T-cell (primary cell): ENCODE measurements at regions not wholly inside any gene's neighbourhood (a gene's known extent, or its start where the extent isn't known, plus 50 kb on each side); places are given as distances from the start of the nearest gene placed in this dataset.

Experiments
- ATAC-seq, 4 experiments: fragments of 200-7000 bp in 3 of 4; fragments of 150-1000 bp in 1 of 4; cut with Tn5 transposase; replicated peaks in 1 of 4; 1 replicate in 3 of 4; 2 replicates in 1 of 4; pipeline ENCODE4 v1.10.0; 2021; ENCODE audit warnings: moderate library complexity in 3 of 4, mild to moderate bottlenecking in 2 of 4, moderate number of reproducible peaks in 1 of 4
- CTCF ChIA-PET, 2 donors: fragments of 300-600 bp; sonication (Branson Sonifier 250); formaldehyde crosslinking; loops; one replicate each; lab custom pipeline; 2022; ENCODE audit warnings: antibody characterized with exemption in 2 of 2; lab: Charles Lee
- POLR2A ChIA-PET, 2 donors: fragments of 300-600 bp; sonication (Branson Sonifier 250); formaldehyde crosslinking; loops; one replicate each; lab custom pipeline; 2022; ENCODE audit warnings: antibody characterized with exemption in 2 of 2; lab: Charles Lee
- DNase-seq, 35 experiments: peaks; one replicate each; pipeline versions ENCODE4 v3.0.0 to v3.0.0-alpha.2; 2013 to 2023
- H3K27ac ChIP-seq: one replicate; pipeline ENCODE4 v1.5.1; 2013; ENCODE audit warnings: low read length
- H3K27me3 ChIP-seq, 2 experiments: replicated peaks in 1 of 2; 1 replicate in 1 of 2; 2 replicates in 1 of 2; pipeline versions ENCODE4 v1.6.1 to v1.7.0; 2013; ENCODE audit warnings: low read length in 1 of 2, mixed read lengths in 1 of 2; ENCODE audit not compliant: control insufficient read depth in 2 of 2, insufficient read depth in 2 of 2; ENCODE audit errors: extremely low read depth in 1 of 2
- H3K36me3 ChIP-seq, 2 donors: 1 replicate in 1 of 2; 2 replicates in 1 of 2; pipeline versions ENCODE4 v1.6.1 to v1.7.0; 2013; ENCODE audit warnings: low read length in 1 of 2; ENCODE audit not compliant: control insufficient read depth in 2 of 2, insufficient read depth in 1 of 2; ENCODE audit errors: extremely low read depth in 1 of 2
- H3K4me1 ChIP-seq, 2 experiments: 1 replicate in 1 of 2; 2 replicates in 1 of 2; pipeline versions ENCODE4 v1.6.1 to v1.7.0; 2013; ENCODE audit warnings: low read length in 2 of 2, mixed read lengths in 1 of 2; ENCODE audit not compliant: insufficient read depth in 2 of 2, control insufficient read depth in 1 of 2; ENCODE audit errors: extremely low read depth in 1 of 2
- H3K4me3 ChIP-seq, 2 donors: 1 replicate in 1 of 2; 2 replicates in 1 of 2; pipeline versions ENCODE4 v1.5.1 to v1.7.0; 2013; ENCODE audit warnings: mild to moderate bottlenecking in 2 of 2, low read length in 1 of 2, moderate library complexity in 1 of 2; ENCODE audit not compliant: control insufficient read depth in 1 of 2; ENCODE audit errors: extremely low read depth in 1 of 2
- H3K9me3 ChIP-seq: 2 replicates; pipeline ENCODE4 v1.7.0; 2013
- H3K27ac Mint-ChIP-seq, 2 donors: one replicate each; pipeline ENCODE4 v1.8.0; 2020 to 2021; ENCODE audit warnings: mild to moderate bottlenecking in 2 of 2, mixed read lengths in 2 of 2
- H3K27me3 Mint-ChIP-seq, 2 donors: one replicate each; pipeline ENCODE4 v1.8.0; 2021 to 2022; ENCODE audit warnings: mixed read lengths in 2 of 2
- H3K36me3 Mint-ChIP-seq: one replicate; pipeline ENCODE4 v1.8.0; 2021; ENCODE audit warnings: mixed read lengths
- H3K4me1 Mint-ChIP-seq, 3 donors: one replicate each; pipeline ENCODE4 v1.8.0; 2020 to 2022; ENCODE audit warnings: mixed read lengths in 3 of 3, mild to moderate bottlenecking in 1 of 3
- H3K4me3 Mint-ChIP-seq, 3 donors: one replicate each; pipeline ENCODE4 v1.8.0; 2020 to 2022; ENCODE audit warnings: mild to moderate bottlenecking in 3 of 3, mixed read lengths in 3 of 3, moderate library complexity in 3 of 3
- H3K9me3 Mint-ChIP-seq, 3 donors: one replicate each; pipeline ENCODE4 v1.8.0; 2020 to 2022; ENCODE audit warnings: mixed read lengths in 3 of 3
- WGBS: methylation state at CpG from one replicate; pipeline ENCODE4 v1.1.5; 2013; ENCODE audit warnings: missing lambda C conversion rate; ENCODE audit not compliant: insufficient coverage; 5-methylcytosine and 5-hydroxymethylcytosine counted together

GRCh38 chr6:92354270-92354829 lies 1065.0 kb downstream of the EPHA7 start:
- Histone ChIP-seq H3K9me3 (no peaks in the 10 kb centered on the region), H3K4me3 (no peak overlapping the region), H3K4me1 (no peaks in the 10 kb centered on the region), H3K27me3 (no peaks in the 10 kb centered on the region), H3K27ac (no peak overlapping the region), H3K36me3 (no peaks in the 10 kb centered on the region)
- Mint-ChIP-seq H3K4me1 (no peaks in the 10 kb centered on the region), H3K9me3 (peaks cover 7 to 17% (median 17%) of the 10 kb centered on the region in 3 donors), H3K4me3 (no peak overlapping the region), H3K27me3 (no peaks in the 10 kb centered on the region), H3K36me3 (no peaks in the 10 kb centered on the region), H3K27ac (no peak overlapping the region)
- ChIA-PET CTCF (no interaction called here), POLR2A (no interaction called here)
- 93% methylated on average over 2 of the region's 2 CpGs for WGBS
- DNase-seq (no peak), ATAC-seq (no peak)

GRCh38 chr6:92352130-92352529 lies 1067.2 kb downstream of the EPHA7 start:
- H3K4me3 Mint-ChIP-seq, result no peak overlapping the region
- POLR2A ChIA-PET, result no interaction called here
- no peaks in the 10 kb centered on the region for H3K4me1 ChIP-seq
- DNase-seq (no peak), ATAC-seq (no peak)
- no peak overlapping the region for H3K27ac ChIP-seq
- H3K27me3 Mint-ChIP-seq, result no peaks in the 10 kb centered on the region
- no peaks in the 10 kb centered on the region for H3K4me1 Mint-ChIP-seq
- no peak overlapping the region for H3K27ac Mint-ChIP-seq
- no peaks in the 10 kb centered on the region for H3K36me3 ChIP-seq
- peaks cover 7 to 17% (median 17%) of the 10 kb centered on the region in 3 donors for H3K9me3 Mint-ChIP-seq
- H3K4me3 ChIP-seq, result no peak overlapping the region
- H3K36me3 Mint-ChIP-seq, result no peaks in the 10 kb centered on the region
- H3K9me3 ChIP-seq, result no peaks in the 10 kb centered on the region
- no peaks in the 10 kb centered on the region for H3K27me3 ChIP-seq
- CTCF ChIA-PET, result no interaction called here
- WGBS, result no CpG with 5 or more reads among the region's 2 CpGs

- H3K4me1 ChIP-seq, result no peaks in the 10 kb centered on the region
- H3K36me3 Mint-ChIP-seq, result no peaks in the 10 kb centered on the region
- no peaks in the 10 kb centered on the region for H3K4me1 Mint-ChIP-seq
- no peaks in the 10 kb centered on the region for H3K27me3 Mint-ChIP-seq
- H3K27ac ChIP-seq, result no peak overlapping the region
- no peaks in the 10 kb centered on the region for H3K9me3 ChIP-seq
- no peak overlapping the region for H3K4me3 Mint-ChIP-seq
- CTCF ChIA-PET, result no interaction called here
- H3K27me3 ChIP-seq, result no peaks in the 10 kb centered on the region
- no CpG with 5 or more reads among the region's 3 CpGs for WGBS
- POLR2A ChIA-PET, result no interaction called here
- no peak overlapping the region for H3K4me3 ChIP-seq
- peaks cover 0 to 4% (median 3%) of the 10 kb centered on the region in 3 donors for H3K9me3 Mint-ChIP-seq
- ATAC-seq (no peak), DNase-seq (no peak)
- no peaks in the 10 kb centered on the region for H3K36me3 ChIP-seq
- H3K27ac Mint-ChIP-seq, result no peak overlapping the region
These were observed 1078.2 kb downstream of the EPHA7 start for GRCh38 chr6:92341201-92341600.

GRCh38 chr6:92339936-92340640 lies 1079.3 kb downstream of the EPHA7 start:
- peaks cover 0 to 4% (median 0%) of the 10 kb centered on the region in 3 donors for H3K9me3 Mint-ChIP-seq
- H3K27ac Mint-ChIP-seq, result no peak overlapping the region
- no peaks in the 10 kb centered on the region for H3K27me3 Mint-ChIP-seq
- H3K36me3 Mint-ChIP-seq, result no peaks in the 10 kb centered on the region
- ATAC-seq (no peak), DNase-seq (no peak)
- Histone ChIP-seq H3K27me3 (no peaks in the 10 kb centered on the region), H3K9me3 (no peaks in the 10 kb centered on the region), H3K36me3 (no peaks in the 10 kb centered on the region), H3K4me1 (no peaks in the 10 kb centered on the region), H3K27ac (no peak overlapping the region), H3K4me3 (no peak overlapping the region)
- no peak overlapping the region for H3K4me3 Mint-ChIP-seq
- POLR2A ChIA-PET, result no interaction called here
- no peaks in the 10 kb centered on the region for H3K4me1 Mint-ChIP-seq
- WGBS, result no CpG with 5 or more reads among the region's 4 CpGs
- CTCF ChIA-PET, result interaction anchor here in 1 of 2 donors (0.6 kb wide), 1 partner anchor 17 kb away, joined by 3 read pairs; no protein-coding TSS in a partner anchor

- Mint-ChIP-seq H3K27me3 (no peaks in the 10 kb centered on the region), H3K27ac (no peak overlapping the region)
- WGBS, result no CpG with 5 or more reads among the region's 2 CpGs
These were observed 1081.8 kb downstream of the EPHA7 start for GRCh38 chr6:92337571-92337970.

GRCh38 chr6:92329208-92329847 lies 1090.0 kb downstream of the EPHA7 start:
- Mint-ChIP-seq H3K36me3 (no peaks in the 10 kb centered on the region), H3K27ac (no peak overlapping the region), H3K27me3 (no peaks in the 10 kb centered on the region), H3K4me3 (no peak overlapping the region), H3K4me1 (no peaks in the 10 kb centered on the region), H3K9me3 (peaks cover 0 to 9% (median 3%) of the 10 kb centered on the region in 3 donors)
- no peak for DNase-seq
- WGBS, result no CpG with 5 or more reads among the region's 7 CpGs
- no peak for ATAC-seq
- H3K9me3 ChIP-seq, result no peaks in the 10 kb centered on the region
- ChIA-PET POLR2A (no interaction called here), CTCF (no interaction called here)
- no peaks in the 10 kb centered on the region for H3K27me3 ChIP-seq
- H3K27ac ChIP-seq, result no peak overlapping the region
- H3K36me3 ChIP-seq, result no peaks in the 10 kb centered on the region
- no peak overlapping the region for H3K4me3 ChIP-seq
- H3K4me1 ChIP-seq, result no peaks in the 10 kb centered on the region

More at GRCh38 chr6:92337571-92337970, 1081.8 kb downstream of the EPHA7 start:
- ATAC-seq (no peak), DNase-seq (no peak)
- Mint-ChIP-seq H3K36me3 (no peaks in the 10 kb centered on the region), H3K9me3 (no peaks in the 10 kb centered on the region), H3K4me3 (no peak overlapping the region), H3K4me1 (no peaks in the 10 kb centered on the region)
- Histone ChIP-seq H3K36me3 (no peaks in the 10 kb centered on the region), H3K27ac (no peak overlapping the region), H3K4me1 (no peaks in the 10 kb centered on the region), H3K27me3 (no peaks in the 10 kb centered on the region), H3K4me3 (no peak overlapping the region), H3K9me3 (no peaks in the 10 kb centered on the region)
- POLR2A ChIA-PET, result no interaction called here
- CTCF ChIA-PET, result no interaction called here
